PC-9 (cell line): ENCODE measurements at regions not wholly inside any gene's neighbourhood (a gene's known extent, or its start where the extent isn't known, plus 50 kb on each side); places are given as distances from the start of the nearest gene placed in this dataset.

Experiments used
- CTCF ChIP-seq: fragments of 200-600 bp; sonication (generic); conservative IDR thresholded peaks from 2 replicates; pipeline ENCODE4 v1.6.1; 2017; ENCODE audit warnings: mixed run types, antibody characterized with exemption, mild to moderate bottlenecking, moderate library complexity
- EZH2 ChIP-seq: fragments of 200-600 bp; sonication (generic); IDR thresholded peaks from 2 replicates; pipeline ENCODE4 v1.8.0; 2017; ENCODE audit warnings: antibody characterized with exemption, low read depth

- TF ChIP-seq CTCF (no peak), EZH2 (no peak)
These were observed 260.7 kb upstream of the KLHL29 start for GRCh38 chr2:23124214-23124750.
